ENCODE measurements at regions not wholly inside any gene's neighbourhood (a gene's known extent, or its start where the extent isn't known, plus 50 kb on each side); places are given as distances from the start of the nearest gene placed in this dataset.

- Histone ChIP-seq H3K27me3 (no peaks in the 10 kb centered on the region), H3K36me3 (replicated peaks in 1 of 2; ENCODE audit: insufficient read depth in 1 of 2, low read depth in 2 of 2) (no peaks in the 10 kb centered on the region), H3K4me3 (no peak overlapping the region), H3K9me3 (no peaks in the 10 kb centered on the region), H3K27ac (no peak overlapping the region), H3K4me1 (peaks cover 9% of the 10 kb centered on the region)
- no peak for ATAC-seq
- intact Hi-C loops (cut with DNase I), result no loop called here
- no peak for TF ChIP-seq POLR2A (IDR thresholded peaks at IDR 0.05)
- TF ChIP-seq, protein P1, sequence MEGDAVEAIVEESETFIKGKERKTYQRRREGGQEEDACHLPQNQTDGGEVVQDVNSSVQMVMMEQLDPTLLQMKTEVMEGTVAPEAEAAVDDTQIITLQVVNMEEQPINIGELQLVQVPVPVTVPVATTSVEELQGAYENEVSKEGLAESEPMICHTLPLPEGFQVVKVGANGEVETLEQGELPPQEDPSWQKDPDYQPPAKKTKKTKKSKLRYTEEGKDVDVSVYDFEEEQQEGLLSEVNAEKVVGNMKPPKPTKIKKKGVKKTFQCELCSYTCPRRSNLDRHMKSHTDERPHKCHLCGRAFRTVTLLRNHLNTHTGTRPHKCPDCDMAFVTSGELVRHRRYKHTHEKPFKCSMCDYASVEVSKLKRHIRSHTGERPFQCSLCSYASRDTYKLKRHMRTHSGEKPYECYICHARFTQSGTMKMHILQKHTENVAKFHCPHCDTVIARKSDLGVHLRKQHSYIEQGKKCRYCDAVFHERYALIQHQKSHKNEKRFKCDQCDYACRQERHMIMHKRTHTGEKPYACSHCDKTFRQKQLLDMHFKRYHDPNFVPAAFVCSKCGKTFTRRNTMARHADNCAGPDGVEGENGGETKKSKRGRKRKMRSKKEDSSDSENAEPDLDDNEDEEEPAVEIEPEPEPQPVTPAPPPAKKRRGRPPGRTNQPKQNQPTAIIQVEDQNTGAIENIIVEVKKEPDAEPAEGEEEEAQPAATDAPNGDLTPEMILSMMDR (IDR thresholded peaks at IDR 0.05), result no peak
- 92 to 100% methylated on average over 1 of the region's 1 CpG for WGBS, 2 donors
- DNase-seq, result no peak
Observed at GRCh38 chr11:71302534-71302909, 50.1 kb upstream of the SHANK2 start.
